Fibroblast of villous mesenchyme (primary cell): ENCODE measurements at regions not wholly inside any gene's neighbourhood (a gene's known extent, or its start where the extent isn't known, plus 50 kb on each side); places are given as distances from the start of the nearest gene placed in this dataset.

Source experiments
- DNase-seq: peaks from one replicate; pipeline ENCODE4 v3.0.0-alpha.2; 2010; ENCODE audit warnings: low read depth
- H3K4me3 ChIP-seq: 2 replicates; pipeline ENCODE4 v1.5.1; 2011; ENCODE audit warnings: low read depth, mild to moderate bottlenecking, low read length
- TF ChIP-seq, protein P1 (sequence below): IDR thresholded peaks from 2 replicates; pipeline ENCODE4 v1.5.1; 2012; ENCODE audit warnings: low read depth, mild to moderate bottlenecking, low read length; ENCODE audit not compliant: insufficient read depth

DNA sequence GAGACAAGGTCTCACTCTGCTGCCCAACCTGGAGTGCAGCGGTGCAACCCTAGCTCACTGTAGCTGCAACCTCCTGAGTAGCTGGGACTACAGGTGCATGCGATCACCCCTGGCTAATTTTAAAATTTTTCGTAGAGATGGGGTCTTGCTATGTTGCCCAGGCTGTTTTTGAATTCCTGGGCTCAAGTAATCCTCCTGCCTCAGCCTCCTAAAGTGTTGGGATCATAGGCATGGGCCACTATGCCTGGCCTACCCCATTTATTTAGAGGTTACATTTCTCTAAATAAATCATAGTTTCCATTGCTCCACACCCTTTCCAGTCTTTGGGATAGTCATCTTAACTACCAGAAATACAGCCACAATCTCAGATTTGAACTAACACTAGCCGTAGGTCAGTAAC, 134.7 kb upstream of the CITED2 start:
- TF ChIP-seq, protein P1, sequence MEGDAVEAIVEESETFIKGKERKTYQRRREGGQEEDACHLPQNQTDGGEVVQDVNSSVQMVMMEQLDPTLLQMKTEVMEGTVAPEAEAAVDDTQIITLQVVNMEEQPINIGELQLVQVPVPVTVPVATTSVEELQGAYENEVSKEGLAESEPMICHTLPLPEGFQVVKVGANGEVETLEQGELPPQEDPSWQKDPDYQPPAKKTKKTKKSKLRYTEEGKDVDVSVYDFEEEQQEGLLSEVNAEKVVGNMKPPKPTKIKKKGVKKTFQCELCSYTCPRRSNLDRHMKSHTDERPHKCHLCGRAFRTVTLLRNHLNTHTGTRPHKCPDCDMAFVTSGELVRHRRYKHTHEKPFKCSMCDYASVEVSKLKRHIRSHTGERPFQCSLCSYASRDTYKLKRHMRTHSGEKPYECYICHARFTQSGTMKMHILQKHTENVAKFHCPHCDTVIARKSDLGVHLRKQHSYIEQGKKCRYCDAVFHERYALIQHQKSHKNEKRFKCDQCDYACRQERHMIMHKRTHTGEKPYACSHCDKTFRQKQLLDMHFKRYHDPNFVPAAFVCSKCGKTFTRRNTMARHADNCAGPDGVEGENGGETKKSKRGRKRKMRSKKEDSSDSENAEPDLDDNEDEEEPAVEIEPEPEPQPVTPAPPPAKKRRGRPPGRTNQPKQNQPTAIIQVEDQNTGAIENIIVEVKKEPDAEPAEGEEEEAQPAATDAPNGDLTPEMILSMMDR = no peak
- no peak for DNase-seq
- no peak overlapping the region for H3K4me3 ChIP-seq

DNA sequence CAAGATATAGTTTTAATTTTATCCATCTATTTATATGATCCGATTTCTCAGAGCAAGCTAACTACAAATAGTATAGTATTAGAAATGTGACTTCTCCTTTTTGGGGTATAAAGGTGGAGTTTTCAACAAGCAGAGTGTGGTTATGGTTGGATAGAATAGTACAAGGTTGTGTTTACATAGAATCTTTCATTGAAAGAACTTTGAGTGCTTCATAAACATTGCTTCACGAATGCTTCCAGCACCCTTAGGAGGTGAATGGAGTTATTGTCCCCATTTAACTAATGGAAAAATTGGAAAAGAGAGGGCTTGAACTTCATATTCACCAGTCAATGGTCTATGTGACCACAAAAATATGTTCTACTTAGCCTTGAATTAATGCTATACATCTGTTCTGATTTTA, 134.1 kb upstream of the CITED2 start:
- TF ChIP-seq, protein P1 = no peak
- no peak overlapping the region for H3K4me3 ChIP-seq
- no peak for DNase-seq

DNA sequence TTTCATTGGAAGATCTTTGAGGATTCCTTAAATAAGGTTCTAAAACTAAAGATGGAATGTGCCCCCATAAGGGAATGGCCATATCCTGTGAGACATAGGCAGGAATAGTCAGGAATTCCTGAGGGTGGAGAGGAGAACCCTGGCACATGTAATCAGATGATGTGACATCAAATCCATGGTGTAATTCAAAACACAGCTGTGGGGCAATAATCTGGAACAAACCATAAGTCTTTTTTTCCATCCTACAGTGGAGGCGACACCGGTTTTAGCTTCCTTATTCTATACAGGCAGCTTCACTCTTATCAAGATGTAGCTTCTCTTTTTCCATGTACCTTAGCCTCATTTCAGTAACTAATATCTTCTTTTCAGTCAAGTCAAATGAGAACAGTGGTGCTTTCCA, 133.6 kb upstream of the CITED2 start:
- peak; percentile 43 for DNase-seq
- TF ChIP-seq, protein P1 = no peak
- H3K4me3 ChIP-seq = no peak overlapping the region

DNA sequence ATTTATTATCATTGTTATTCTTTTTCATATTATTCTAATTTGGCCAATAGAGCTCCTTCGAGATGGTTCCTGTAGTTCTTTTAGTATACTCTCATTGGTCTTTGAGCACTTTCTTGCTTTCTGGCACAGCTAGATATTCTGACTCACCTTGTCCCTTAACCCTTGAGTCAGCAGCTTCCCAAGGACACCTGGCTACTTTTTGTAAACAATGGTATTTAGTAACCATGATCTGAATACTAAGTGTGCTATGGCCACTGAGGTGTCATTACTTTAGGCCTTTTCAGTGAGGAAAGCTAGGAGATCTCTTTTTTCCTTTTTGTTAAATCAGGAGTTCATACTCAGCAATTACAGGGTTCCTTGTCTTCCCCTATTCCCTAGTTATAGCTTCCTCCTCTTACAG, 126.5 kb upstream of the CITED2 start:
- no peak overlapping the region for H3K4me3 ChIP-seq
- DNase-seq = no peak
- TF ChIP-seq, protein P1 = no peak

DNA sequence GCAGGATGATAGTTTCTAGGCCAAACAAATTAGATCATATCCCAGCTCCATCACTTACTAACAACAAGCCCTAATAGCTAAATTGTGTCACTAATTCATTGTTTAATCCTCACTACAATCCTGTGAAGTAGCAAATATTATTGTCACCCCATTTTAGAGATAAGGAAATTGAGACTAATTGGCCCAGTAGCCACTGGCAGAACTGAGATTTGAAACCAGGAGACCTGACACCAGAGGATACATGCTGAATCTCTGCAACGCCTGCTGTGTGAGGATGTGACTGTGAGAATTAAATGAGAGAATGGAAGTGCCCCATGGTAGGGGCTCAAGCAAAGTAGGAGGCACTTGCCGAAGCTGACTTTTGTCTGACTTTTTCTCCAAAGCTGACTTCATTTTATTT, 124.3 kb upstream of the CITED2 start:
- TF ChIP-seq, protein P1 = no peak
- no peak overlapping the region for H3K4me3 ChIP-seq
- no peak for DNase-seq

DNA sequence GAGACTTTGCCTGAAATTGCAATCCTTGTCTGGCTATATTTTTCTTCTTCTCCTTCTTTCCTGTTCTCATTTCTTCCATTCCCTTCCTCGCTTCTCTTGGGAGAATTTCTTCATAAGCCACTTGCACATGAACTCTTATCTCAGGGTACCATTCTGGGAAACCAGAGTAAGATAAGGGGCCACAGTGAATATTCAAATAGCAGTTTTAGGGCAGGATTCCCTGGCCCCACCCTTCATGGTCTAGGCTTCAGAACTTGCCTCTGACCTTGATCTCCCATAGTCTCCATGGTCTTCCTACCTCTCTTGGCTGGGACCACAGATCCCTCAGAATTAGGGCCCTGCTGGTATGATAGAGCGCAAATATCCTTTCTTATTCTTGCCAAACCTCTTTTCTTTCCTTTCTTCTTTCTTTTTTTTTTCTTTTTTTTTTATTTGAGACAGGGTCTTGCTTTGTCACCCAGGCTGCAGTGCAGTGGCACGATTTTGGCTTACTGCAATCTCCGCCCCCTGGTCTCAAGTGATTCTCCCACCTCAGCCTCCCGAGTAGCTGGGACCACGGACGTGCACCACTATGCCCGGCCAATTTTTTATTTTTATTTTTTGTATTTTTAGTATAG, 123.0 kb upstream of the CITED2 start:
- no peak for DNase-seq
- TF ChIP-seq, protein P1 = no peak
- no peak overlapping the region for H3K4me3 ChIP-seq
